Activated naive CD4-positive, alpha-beta T cell treated with anti-CD3 and anti-CD28 coated beads, Interleukin-2, amount 50 U/mL, for 24 hours (primary cell): ENCODE measurements at regions not wholly inside any gene's neighbourhood (a gene's known extent, or its start where the extent isn't known, plus 50 kb on each side); places are given as distances from the start of the nearest gene placed in this dataset.
"Not testable (repeated sequence)": the region's sequence is repeated elsewhere in the genome, so short reads cannot be mapped to it uniquely, and the experiment has no call there.

Experiments
- H3K27ac Mint-ChIP-seq: one replicate; pipeline ENCODE4 v1.8.0; 2021; ENCODE audit warnings: mild to moderate bottlenecking, mixed read lengths
- H3K27me3 Mint-ChIP-seq: one replicate; pipeline ENCODE4 v1.8.0; 2021; ENCODE audit warnings: mixed read lengths
- H3K36me3 Mint-ChIP-seq: one replicate; pipeline ENCODE4 v1.8.0; 2021; ENCODE audit warnings: mixed read lengths
- H3K4me1 Mint-ChIP-seq: one replicate; pipeline ENCODE4 v1.8.0; 2021; ENCODE audit warnings: mixed read lengths
- H3K4me3 Mint-ChIP-seq: one replicate; pipeline ENCODE4 v1.8.0; 2021; ENCODE audit warnings: mild to moderate bottlenecking, mixed read lengths
- H3K9me3 Mint-ChIP-seq: one replicate; pipeline ENCODE4 v1.8.0; 2021; ENCODE audit warnings: mixed read lengths

DNA sequence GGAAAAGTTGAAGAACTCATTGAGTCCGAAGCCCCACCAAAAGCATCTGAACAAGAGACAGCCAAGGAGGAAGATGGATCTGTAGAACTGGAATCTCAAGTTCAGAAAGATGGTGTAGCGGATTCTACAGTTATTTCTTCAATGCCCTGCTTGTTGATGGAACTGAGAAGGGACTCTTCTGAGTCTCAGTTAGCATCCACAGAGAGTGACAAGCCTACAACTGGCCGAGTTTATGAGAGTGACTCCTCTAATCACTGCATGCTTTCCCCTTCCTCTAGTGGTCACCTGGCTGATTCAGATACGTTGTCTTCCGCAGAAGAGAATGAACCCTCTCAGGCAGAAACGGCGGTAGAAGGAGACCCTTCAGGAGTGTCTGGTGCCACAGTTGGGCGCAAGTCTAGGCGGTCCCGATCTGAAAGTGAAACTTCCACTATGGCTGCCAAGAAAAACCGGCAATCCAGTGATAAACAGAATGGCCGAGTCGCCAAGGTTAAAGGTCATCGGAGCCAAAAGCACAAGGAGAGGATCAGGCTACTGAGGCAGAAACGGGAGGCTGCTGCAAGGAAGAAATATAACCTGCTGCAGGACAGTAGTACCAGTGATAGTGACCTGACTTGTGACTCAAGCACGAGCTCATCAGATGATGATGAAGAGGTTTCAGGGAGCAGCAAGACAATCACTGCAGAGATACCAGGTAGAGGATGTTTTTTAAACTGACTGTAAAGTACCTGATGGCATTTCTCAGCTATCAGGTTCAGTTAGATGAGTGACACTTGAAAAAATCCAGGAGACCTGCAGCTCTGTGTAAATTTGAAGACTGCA lies 111.9 kb downstream of the HAUS1 start:
- Mint-ChIP-seq H3K4me3 (no peak overlapping the region), H3K27me3 (no peaks in the 10 kb centered on the region), H3K36me3 (peaks cover 25% of the 10 kb centered on the region), H3K4me1 (peaks cover 83% of the 10 kb centered on the region), H3K27ac (peak overlapping the region; percentile 70), H3K9me3 (no peaks in the 10 kb centered on the region)

DNA sequence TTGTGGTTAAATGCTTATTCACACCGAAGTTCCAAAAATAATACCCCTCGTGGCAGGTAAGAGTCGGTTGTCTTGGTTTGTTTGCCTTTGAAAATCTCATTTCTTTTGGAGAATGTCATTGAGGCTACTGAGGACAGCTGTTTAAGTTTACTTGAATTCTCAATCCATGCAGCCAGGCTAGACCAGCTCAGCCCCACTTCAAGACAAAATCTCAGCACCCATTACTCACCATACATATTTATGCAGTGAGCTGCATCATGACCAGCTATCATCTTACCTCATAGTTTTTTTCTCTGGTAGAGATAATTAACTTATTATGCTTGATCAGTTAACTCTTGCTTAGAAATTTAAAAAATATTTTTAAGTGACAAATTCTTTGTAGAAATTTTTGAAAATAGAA lies 115.9 kb downstream of the HAUS1 start:
- Mint-ChIP-seq H3K4me1 (peaks cover 88% of the 10 kb centered on the region), H3K27ac (no peak overlapping the region), H3K4me3 (no peak overlapping the region), H3K36me3 (peaks cover 31% of the 10 kb centered on the region), H3K9me3 (no peaks in the 10 kb centered on the region), H3K27me3 (no peaks in the 10 kb centered on the region)

DNA sequence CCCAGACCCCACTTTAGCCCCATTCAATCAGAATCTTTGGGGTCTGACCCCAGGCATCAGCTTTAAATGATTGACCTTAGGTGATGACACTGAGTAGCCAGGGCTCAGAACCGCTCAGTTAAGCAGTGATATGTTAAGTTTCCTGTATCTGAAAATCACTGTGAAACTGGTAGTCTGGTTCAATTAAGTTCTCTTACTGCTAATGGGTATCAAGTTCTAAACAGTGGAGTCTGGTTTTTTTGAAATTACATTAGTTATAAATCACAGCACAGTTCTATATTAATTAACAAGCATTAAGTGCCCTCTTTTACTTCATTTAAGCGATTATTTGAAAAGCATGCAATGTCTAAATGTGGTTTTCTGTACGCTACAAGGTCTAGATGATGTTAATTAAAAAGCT lies 117.9 kb downstream of the HAUS1 start:
- H3K9me3 Mint-ChIP-seq = no peaks in the 10 kb centered on the region
- peaks cover 84% of the 10 kb centered on the region for H3K4me1 Mint-ChIP-seq
- peaks cover 26% of the 10 kb centered on the region for H3K36me3 Mint-ChIP-seq
- peak overlapping the region; percentile 87 for H3K27ac Mint-ChIP-seq
- no peaks in the 10 kb centered on the region for H3K27me3 Mint-ChIP-seq
- peak overlapping the region; percentile 53 for H3K4me3 Mint-ChIP-seq

DNA sequence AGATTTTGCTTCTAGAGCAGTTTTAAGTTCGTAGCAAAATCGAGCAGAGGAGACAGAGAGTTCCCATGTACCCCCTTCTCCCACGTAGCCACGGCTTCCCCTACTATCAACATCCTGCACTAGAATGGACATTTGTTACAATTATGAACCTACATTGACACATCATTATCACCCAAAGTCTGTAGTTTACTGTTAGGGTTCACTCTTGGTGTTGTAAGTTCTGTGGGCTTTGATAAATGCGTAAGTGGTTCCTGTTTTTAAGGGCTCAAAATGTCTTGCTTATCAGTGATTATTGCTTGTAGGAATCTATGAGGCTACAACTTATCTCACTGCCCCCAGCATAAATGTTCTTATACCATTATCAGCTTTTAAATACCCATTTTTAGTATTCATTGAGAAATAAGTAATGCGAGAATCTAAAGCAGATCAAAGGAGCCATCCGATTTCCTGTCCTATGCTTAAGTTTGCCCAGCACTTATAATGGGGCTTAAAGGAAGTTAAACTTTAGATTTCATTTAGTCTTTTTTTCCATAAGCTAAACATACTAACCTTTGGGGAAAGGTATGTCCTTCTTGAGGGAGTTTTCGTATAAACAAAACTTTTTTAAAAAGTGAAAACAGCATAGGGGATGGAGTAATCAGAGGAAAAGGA lies 118.7 kb downstream of the HAUS1 start:
- no peaks in the 10 kb centered on the region for H3K9me3 Mint-ChIP-seq
- H3K4me3 Mint-ChIP-seq = peak overlapping the region; percentile 62
- H3K27ac Mint-ChIP-seq = peak overlapping the region; percentile 87
- no peaks in the 10 kb centered on the region for H3K27me3 Mint-ChIP-seq
- peaks cover 24% of the 10 kb centered on the region for H3K36me3 Mint-ChIP-seq
- H3K4me1 Mint-ChIP-seq = peaks cover 84% of the 10 kb centered on the region

DNA sequence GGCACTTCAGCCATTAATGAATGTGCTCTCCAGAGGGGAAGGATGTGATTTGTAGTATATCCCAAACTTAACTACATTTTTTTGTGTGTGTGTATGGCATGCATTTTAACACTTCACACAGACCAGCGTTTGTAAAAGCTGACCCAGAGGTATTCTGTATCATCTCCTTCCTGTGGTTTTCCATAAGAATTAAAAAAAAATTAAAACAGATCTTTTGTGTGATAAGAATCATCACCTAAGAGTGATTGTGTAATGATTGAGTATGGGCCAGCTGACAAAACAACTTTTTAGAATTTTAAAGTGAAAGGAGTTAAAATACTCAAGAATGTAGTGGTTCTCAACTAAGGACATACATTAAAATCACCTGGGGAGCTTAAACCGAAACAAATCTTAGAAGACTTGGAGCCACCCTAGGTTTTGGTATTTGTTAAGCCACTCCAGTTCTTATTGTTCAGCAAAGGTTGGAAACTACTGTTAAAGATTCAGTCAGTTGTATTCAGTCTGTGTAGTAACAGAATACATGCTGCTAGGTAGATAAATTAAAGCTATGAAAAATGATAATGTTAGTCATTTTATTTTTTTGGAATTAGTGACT lies 120.1 kb downstream of the HAUS1 start:
- Mint-ChIP-seq H3K4me1 (peaks cover 85% of the 10 kb centered on the region), H3K27ac (peak overlapping the region; percentile 52), H3K4me3 (peak overlapping the region; percentile 11)

DNA sequence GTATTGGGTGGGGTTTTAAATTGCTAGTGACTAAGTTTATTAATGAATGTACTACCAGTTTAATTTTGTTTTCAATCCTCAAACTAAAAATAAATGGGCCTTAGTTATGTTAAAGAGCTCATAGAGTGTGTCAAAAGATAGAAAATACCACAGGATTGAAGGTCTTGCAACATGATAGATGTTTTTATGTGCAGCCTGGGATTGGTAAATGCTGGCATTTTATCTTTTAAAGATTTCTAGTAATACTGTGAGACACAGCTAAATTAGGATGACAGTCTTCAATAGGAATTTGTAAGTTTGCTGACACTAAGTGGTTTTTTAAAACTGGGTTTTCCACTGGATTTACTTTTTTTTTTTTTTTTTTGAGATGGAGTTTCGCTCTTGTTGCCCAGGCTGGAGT lies 122.3 kb downstream of the HAUS1 start:
- H3K27me3 Mint-ChIP-seq = no peaks in the 10 kb centered on the region
- H3K4me3 Mint-ChIP-seq = no peak overlapping the region
- peaks cover 10% of the 10 kb centered on the region for H3K36me3 Mint-ChIP-seq
- H3K4me1 Mint-ChIP-seq = peaks cover 92% of the 10 kb centered on the region
- no peak overlapping the region for H3K27ac Mint-ChIP-seq
- H3K9me3 Mint-ChIP-seq = no peaks in the 10 kb centered on the region

More for the DNA sequence above, 120.1 kb downstream of the HAUS1 start:
- Mint-ChIP-seq H3K27me3 (no peaks in the 10 kb centered on the region), H3K9me3 (no peaks in the 10 kb centered on the region), H3K36me3 (peaks cover 16% of the 10 kb centered on the region)

DNA sequence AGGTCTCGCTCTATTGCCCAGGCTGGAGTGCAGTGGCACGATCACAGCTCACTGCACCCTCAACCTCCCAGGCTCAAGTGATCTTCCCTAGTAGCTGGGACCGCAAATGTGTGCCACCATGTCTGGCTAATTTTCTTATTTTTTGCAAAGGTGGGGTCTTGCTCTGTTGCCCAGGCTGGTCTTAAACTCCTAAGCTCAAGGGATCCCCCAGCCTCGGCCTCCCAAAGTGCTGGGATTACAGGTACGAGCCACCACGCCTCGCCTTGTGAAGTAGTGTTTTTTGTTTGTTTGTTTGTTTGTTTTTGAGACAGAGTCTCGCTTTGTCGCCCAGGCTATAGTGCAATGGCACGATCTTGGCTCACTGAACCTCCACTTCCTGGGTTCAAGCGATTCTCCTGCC lies 125.5 kb downstream of the HAUS1 start:
- not testable (repeated sequence) for H3K9me3 Mint-ChIP-seq, H3K4me3 Mint-ChIP-seq, H3K27me3 Mint-ChIP-seq, H3K36me3 Mint-ChIP-seq
- Mint-ChIP-seq H3K4me1 (peaks cover 82% of the 10 kb centered on the region), H3K27ac (peak overlapping the region; percentile 70)

DNA sequence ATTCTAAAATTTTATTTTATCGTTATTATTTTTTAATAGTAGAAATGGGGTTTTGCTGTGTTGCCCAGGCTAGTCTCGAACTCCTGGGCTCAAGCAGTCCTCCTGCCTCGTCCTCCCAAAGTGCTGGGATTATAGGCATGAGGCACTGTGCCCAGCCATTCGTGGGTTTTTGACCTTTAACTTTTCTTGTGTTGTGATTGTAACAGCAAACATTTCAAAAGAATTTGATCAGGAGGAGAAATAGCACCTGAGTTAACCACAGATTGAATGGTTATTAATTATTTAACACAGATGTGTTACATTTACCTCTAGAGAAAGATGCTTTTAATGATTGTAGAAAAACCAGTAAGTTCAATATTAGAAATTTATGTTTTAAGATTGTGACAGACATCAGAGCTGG lies 132.0 kb downstream of the HAUS1 start:
- no peaks in the 10 kb centered on the region for H3K9me3 Mint-ChIP-seq
- H3K36me3 Mint-ChIP-seq = peaks cover 8% of the 10 kb centered on the region
- H3K27me3 Mint-ChIP-seq = no peaks in the 10 kb centered on the region
- no peak overlapping the region for H3K4me3 Mint-ChIP-seq
- peaks cover 72% of the 10 kb centered on the region for H3K4me1 Mint-ChIP-seq
- H3K27ac Mint-ChIP-seq = no peak overlapping the region

DNA sequence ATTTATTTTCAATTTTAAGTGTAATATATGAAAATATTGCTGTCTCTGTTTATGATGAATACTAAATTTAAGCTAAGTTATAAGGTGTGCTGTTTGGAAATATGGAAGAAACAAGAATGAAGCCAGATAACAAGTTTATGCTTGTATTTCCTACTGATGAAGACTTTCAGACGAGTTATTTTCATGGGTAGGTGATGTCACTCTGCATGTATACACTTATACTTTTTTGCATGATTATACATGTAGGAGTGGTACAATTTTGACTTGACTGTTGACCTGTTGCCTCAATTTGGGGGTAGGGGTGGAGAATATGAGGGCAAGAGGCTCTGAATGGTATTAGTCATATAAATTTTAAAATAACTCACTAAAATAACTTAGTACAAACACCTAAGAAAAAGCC lies 133.7 kb downstream of the HAUS1 start:
- peaks cover 8% of the 10 kb centered on the region for H3K36me3 Mint-ChIP-seq

DNA sequence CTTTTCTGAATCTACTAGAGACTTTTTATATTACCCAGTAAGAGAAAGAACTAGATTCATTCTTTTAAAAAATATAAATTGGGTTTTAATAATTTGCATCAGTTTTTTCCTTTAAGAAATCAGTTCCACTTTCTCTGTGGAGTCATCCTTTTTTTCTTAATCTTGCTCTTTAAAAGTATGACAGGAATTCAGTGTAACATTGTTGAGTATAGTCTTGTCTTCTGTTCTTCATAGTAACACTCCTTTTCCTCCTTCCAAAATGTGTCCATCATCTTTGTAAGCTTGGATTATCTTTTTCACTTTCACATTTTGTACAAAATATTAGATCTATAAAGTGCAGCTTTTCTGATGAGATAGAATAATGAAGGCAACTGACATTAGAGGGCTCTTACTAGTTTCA lies 135.4 kb downstream of the HAUS1 start:
- peaks cover 63% of the 10 kb centered on the region for H3K4me1 Mint-ChIP-seq
- H3K27ac Mint-ChIP-seq = no peak overlapping the region
- H3K27me3 Mint-ChIP-seq = no peaks in the 10 kb centered on the region
- H3K36me3 Mint-ChIP-seq = peaks cover 6% of the 10 kb centered on the region
- H3K4me3 Mint-ChIP-seq = no peak overlapping the region
- H3K9me3 Mint-ChIP-seq = no peaks in the 10 kb centered on the region

More for the DNA sequence above, 133.7 kb downstream of the HAUS1 start:
- H3K9me3 Mint-ChIP-seq = no peaks in the 10 kb centered on the region
- peaks cover 66% of the 10 kb centered on the region for H3K4me1 Mint-ChIP-seq
- no peak overlapping the region for H3K4me3 Mint-ChIP-seq
- H3K27me3 Mint-ChIP-seq = no peaks in the 10 kb centered on the region
- H3K27ac Mint-ChIP-seq = no peak overlapping the region

DNA sequence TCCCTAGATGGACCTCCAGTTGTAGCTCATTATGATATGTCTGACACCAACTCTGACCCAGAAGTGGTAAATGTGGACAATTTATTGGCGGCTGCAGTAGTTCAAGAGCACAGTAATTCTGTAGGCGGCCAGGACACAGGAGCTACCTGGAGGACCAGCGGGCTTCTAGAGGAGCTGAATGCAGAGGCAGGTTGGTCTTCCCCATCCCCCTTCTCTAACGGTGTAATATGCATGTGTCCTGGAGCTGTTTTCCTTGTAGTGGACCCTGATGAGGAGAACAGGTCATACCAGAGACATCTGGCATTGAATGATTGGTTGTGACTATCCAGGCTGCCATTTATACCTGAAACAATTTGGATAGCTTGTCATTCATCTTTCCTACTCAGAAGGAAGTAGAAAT lies 135.8 kb downstream of the HAUS1 start:
- no peak overlapping the region for H3K27ac Mint-ChIP-seq
- no peak overlapping the region for H3K4me3 Mint-ChIP-seq
- peaks cover 4% of the 10 kb centered on the region for H3K36me3 Mint-ChIP-seq
- H3K9me3 Mint-ChIP-seq = no peaks in the 10 kb centered on the region
- H3K27me3 Mint-ChIP-seq = no peaks in the 10 kb centered on the region
- peaks cover 63% of the 10 kb centered on the region for H3K4me1 Mint-ChIP-seq

DNA sequence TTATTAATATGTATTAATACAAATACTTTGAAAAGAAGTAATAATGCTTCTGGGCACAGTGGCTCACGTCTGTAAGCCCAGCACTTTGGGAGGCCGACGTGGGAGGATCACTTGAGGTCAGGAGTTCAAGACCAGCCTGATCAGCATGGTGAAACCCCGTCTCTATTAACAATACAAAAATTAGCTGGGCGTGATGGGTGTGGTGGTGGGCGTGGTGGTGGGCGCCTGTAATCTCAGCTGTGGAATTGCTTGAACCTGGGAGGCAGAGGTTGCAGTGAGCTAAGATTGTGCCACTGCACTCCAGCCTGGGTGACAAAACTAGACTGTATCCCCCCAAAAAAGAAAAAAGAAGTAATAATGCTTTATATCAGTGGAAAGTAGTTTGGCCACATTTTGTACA lies 137.2 kb downstream of the HAUS1 start:
- not testable (repeated sequence) for H3K9me3 Mint-ChIP-seq

DNA sequence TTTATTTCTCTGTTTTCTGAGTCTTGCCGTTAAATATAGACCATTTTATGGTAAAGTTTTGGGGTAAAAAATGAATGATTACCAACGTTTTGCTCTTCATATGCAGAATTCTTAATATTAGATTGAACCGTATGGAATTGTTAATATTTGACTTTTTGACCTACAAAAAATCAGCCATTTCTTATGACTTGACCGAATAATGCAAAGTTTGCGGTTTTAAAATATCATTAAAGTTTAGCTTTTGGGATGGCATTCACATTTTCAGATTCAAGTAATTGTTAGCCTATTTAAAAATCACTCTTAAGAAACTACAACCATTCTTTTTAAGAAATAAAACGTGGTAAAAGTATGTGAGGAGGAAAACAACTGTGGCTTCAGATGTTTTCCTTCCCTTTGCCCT lies 138.0 kb downstream of the HAUS1 start:
- peak overlapping the region; percentile 35 for H3K27ac Mint-ChIP-seq

More for the DNA sequence above, 137.2 kb downstream of the HAUS1 start:
- H3K4me3 Mint-ChIP-seq, H3K36me3 Mint-ChIP-seq, H3K27ac Mint-ChIP-seq, H3K27me3 Mint-ChIP-seq: not testable (repeated sequence)
- peaks cover 61% of the 10 kb centered on the region for H3K4me1 Mint-ChIP-seq

DNA sequence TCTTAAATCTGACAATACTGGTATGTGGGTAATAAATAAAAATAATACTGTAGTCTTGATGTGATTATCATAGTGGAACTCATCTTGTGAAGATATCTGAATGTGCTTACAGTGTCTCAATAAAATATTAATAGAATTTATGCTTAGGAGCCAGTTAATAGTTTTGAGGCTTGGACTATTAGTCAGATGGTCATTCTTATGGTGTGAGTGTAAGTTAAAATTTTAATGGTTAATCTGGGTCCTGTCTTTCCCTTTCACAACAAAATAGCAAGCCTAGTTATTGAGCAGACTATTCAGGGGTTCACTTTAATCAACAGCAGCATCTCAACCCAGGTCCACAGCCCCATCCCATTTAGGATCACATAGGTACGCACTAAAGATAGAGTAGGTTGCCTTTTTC lies 138.9 kb downstream of the HAUS1 start:
- peaks cover 61% of the 10 kb centered on the region for H3K4me1 Mint-ChIP-seq
- H3K27me3 Mint-ChIP-seq = no peaks in the 10 kb centered on the region
- peaks cover 10% of the 10 kb centered on the region for H3K36me3 Mint-ChIP-seq
- H3K27ac Mint-ChIP-seq = no peak overlapping the region
- H3K9me3 Mint-ChIP-seq = no peaks in the 10 kb centered on the region
- no peak overlapping the region for H3K4me3 Mint-ChIP-seq

More for the DNA sequence above, 138.0 kb downstream of the HAUS1 start:
- peaks cover 63% of the 10 kb centered on the region for H3K4me1 Mint-ChIP-seq
- H3K4me3 Mint-ChIP-seq = no peak overlapping the region
- H3K9me3 Mint-ChIP-seq = no peaks in the 10 kb centered on the region
- peaks cover 9% of the 10 kb centered on the region for H3K36me3 Mint-ChIP-seq
- no peaks in the 10 kb centered on the region for H3K27me3 Mint-ChIP-seq

DNA sequence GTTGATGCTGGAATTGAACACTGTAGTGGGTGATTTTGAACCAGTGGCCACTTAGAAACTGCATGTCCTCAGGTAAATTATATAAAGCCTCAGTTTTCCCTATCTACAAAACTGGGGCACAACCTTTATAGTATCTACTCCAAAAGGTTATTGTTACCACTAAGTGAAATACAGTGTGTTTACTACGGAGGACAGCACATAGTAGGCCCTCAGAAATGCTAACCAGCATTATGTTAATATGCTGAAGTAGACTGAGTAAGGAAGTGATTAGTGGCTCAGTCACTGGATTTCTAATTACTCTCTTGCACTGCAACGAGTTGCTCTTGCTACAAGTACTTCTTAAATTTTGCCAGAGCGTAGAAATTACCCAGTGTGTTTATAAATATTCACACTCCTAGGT lies 139.5 kb downstream of the HAUS1 start:
- Mint-ChIP-seq H3K9me3 (no peaks in the 10 kb centered on the region), H3K4me3 (no peak overlapping the region), H3K4me1 (peaks cover 63% of the 10 kb centered on the region), H3K27ac (no peak overlapping the region), H3K36me3 (peaks cover 11% of the 10 kb centered on the region), H3K27me3 (no peaks in the 10 kb centered on the region)

DNA sequence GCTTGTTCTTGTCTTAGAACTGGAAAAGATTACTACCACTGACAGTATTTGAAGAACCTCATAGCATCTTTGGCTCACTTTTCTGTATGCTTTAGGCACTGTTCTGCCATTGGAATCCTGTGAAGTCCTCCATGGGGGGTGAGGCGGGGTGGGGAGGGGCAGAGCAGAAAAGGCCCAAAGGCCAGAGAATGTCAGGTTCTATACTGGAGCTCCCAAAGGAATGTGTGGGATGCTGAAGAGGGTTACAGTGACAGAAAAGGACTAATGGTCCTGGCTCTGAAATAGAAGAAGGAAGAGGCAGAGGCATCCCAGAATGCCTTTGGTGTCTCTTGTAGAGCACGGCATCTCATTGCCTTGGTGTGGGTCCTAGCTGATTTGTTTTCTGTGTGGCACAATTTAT lies 141.9 kb downstream of the HAUS1 start:
- Mint-ChIP-seq H3K4me1 (peaks cover 67% of the 10 kb centered on the region), H3K27ac (peak overlapping the region; percentile 55), H3K36me3 (peaks cover 19% of the 10 kb centered on the region), H3K27me3 (no peaks in the 10 kb centered on the region), H3K9me3 (no peaks in the 10 kb centered on the region), H3K4me3 (no peak overlapping the region)
